Stimulated activated CD4-positive, alpha-beta T cell treated with anti-CD3 and anti-CD28 coated beads, Interleukin-12 subunit alpha, Interleukin-12 subunit beta, amount 100 ng/mL, for 24 hours (primary cell): ENCODE measurements at regions not wholly inside any gene's neighbourhood (a gene's known extent, or its start where the extent isn't known, plus 50 kb on each side); places are given as distances from the start of the nearest gene placed in this dataset.
"Not testable (repeated sequence)": the region's sequence is repeated elsewhere in the genome, so short reads cannot be mapped to it uniquely, and the experiment has no call there.

ENCODE experiments used
- DNase-seq, 2 experiments: peaks; one replicate each; pipeline ENCODE4 v3.0.0-alpha.2; 2020; ENCODE audit warnings: low read depth in 2 of 2

GRCh38 chr18:34280000-34280399, 55.3 kb upstream of the NOL4 start:
- DNase-seq: no peak

GRCh38 chr18:34280653-34281052, 55.9 kb upstream of the NOL4 start:
- DNase-seq: no peak

GRCh38 chr18:34281290-34281689, 56.6 kb upstream of the NOL4 start:
- no peak for DNase-seq

GRCh38 chr18:34281722-34282121, 57.0 kb upstream of the NOL4 start:
- DNase-seq: no peak

- no peak for DNase-seq
These were observed 58.8 kb upstream of the NOL4 start for GRCh38 chr18:34283506-34283905.

GRCh38 chr18:34287825-34288224, 63.1 kb upstream of the NOL4 start:
- no peak for DNase-seq

- DNase-seq: no peak
These were observed 67.9 kb upstream of the NOL4 start for GRCh38 chr18:34292594-34292993.

GRCh38 chr18:34297287-34297686, 72.6 kb upstream of the NOL4 start:
- no peak for DNase-seq

GRCh38 chr18:34299828-34300227, 75.1 kb upstream of the NOL4 start:
- no peak for DNase-seq

GRCh38 chr18:34311468-34311867, 86.8 kb upstream of the NOL4 start:
- no peak for DNase-seq

- no peak for DNase-seq
These were observed 90.1 kb upstream of the NOL4 start for GRCh38 chr18:34314847-34315246.

GRCh38 chr18:34315591-34316352, 91.1 kb upstream of the NOL4 start:
- DNase-seq: no peak

- no peak for DNase-seq
These were observed 95.6 kb upstream of the NOL4 start for GRCh38 chr18:34320267-34320666.

- DNase-seq: no peak
These were observed 96.4 kb upstream of the NOL4 start for GRCh38 chr18:34321066-34321465.

- no peak for DNase-seq
These were observed 97.9 kb upstream of the NOL4 start for GRCh38 chr18:34322365-34323289.

- no peak for DNase-seq
These were observed 105.1 kb upstream of the NOL4 start for GRCh38 chr18:34329840-34330239.

GRCh38 chr18:34330308-34330707, 105.6 kb upstream of the NOL4 start:
- no peak for DNase-seq

- DNase-seq: not testable (repeated sequence)
These were observed 106.2 kb upstream of the NOL4 start for GRCh38 chr18:34330907-34331306.

GRCh38 chr18:34331343-34331742, 106.6 kb upstream of the NOL4 start:
- not testable (repeated sequence) for DNase-seq

- no peak for DNase-seq
These were observed 114.4 kb upstream of the NOL4 start for GRCh38 chr18:34339155-34339554.

GRCh38 chr18:34342960-34343359, 118.2 kb upstream of the NOL4 start:
- DNase-seq: no peak

- DNase-seq: no peak
These were observed 121.0 kb upstream of the NOL4 start for GRCh38 chr18:34345738-34346137.

GRCh38 chr18:34350778-34351177, 126.1 kb upstream of the NOL4 start:
- no peak for DNase-seq
